ENCODE measurements at regions not wholly inside any gene's neighbourhood (a gene's known extent, or its start where the extent isn't known, plus 50 kb on each side); places are given as distances from the start of the nearest gene placed in this dataset.

- TF ChIP-seq, protein P1, sequence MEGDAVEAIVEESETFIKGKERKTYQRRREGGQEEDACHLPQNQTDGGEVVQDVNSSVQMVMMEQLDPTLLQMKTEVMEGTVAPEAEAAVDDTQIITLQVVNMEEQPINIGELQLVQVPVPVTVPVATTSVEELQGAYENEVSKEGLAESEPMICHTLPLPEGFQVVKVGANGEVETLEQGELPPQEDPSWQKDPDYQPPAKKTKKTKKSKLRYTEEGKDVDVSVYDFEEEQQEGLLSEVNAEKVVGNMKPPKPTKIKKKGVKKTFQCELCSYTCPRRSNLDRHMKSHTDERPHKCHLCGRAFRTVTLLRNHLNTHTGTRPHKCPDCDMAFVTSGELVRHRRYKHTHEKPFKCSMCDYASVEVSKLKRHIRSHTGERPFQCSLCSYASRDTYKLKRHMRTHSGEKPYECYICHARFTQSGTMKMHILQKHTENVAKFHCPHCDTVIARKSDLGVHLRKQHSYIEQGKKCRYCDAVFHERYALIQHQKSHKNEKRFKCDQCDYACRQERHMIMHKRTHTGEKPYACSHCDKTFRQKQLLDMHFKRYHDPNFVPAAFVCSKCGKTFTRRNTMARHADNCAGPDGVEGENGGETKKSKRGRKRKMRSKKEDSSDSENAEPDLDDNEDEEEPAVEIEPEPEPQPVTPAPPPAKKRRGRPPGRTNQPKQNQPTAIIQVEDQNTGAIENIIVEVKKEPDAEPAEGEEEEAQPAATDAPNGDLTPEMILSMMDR (IDR thresholded peaks at IDR 0.05) = no peak
- no peak for TF ChIP-seq POLR2A (IDR thresholded peaks at IDR 0.05)
These were observed 462.6 kb downstream of the SLC4A3 start for GRCh38 chr2:220090050-220090449.

Measured in body of pancreas (tissue), 4 donors.